OCI-LY7 (cell line): ENCODE measurements at regions not wholly inside any gene's neighbourhood (a gene's known extent, or its start where the extent isn't known, plus 50 kb on each side); places are given as distances from the start of the nearest gene placed in this dataset.

Source experiments
- CTCF ChIP-seq: fragments of 200-600 bp; sonication (generic); conservative IDR thresholded peaks from 2 replicates; pipeline ENCODE4 v1.5.1; 2014; ENCODE audit warnings: mild to moderate bottlenecking, antibody characterized with exemption, low read length, moderate library complexity, mixed read lengths
- EZH2phosphoT487 ChIP-seq: fragments of 200-600 bp; sonication (generic); IDR thresholded peaks from 2 replicates; pipeline ENCODE4 v1.6.1; 2018; ENCODE audit warnings: low read depth, borderline replicate concordance, mild to moderate bottlenecking, mixed run types, antibody characterized with exemption, low read length, moderate library complexity, mixed read lengths

GRCh38 chr12:105840384-105840783 lies 298.4 kb downstream of the NUAK1 start:
- no peak for TF ChIP-seq CTCF
- TF ChIP-seq EZH2phosphoT487 = no peak
